A673 (cell line): ENCODE measurements at regions not wholly inside any gene's neighbourhood (a gene's known extent, or its start where the extent isn't known, plus 50 kb on each side); places are given as distances from the start of the nearest gene placed in this dataset.
A peak's percentile ranks its signal among the peaks of the same experiment; 100 is the strongest.

ENCODE experiments used
- BruUV-seq: library from RNA; stranded (reverse); fragments of 400-500 nt; replicated peaks from 2 replicates; lab custom pipeline; 2021; lab: Mats Ljungman, UMichigan
- CTCF ChIA-PET: fragments of 300-600 bp; sonication (Branson Sonifier 250); formaldehyde crosslinking; loops from one replicate; lab custom pipeline; 2022; ENCODE audit warnings: antibody characterized with exemption; lab: Charles Lee
- POLR2A ChIA-PET: fragments of 300-600 bp; sonication (Branson Sonifier 250); formaldehyde crosslinking; loops from one replicate; lab custom pipeline; 2022; ENCODE audit warnings: antibody characterized with exemption; ENCODE audit not compliant: low non-redundant PET; lab: Charles Lee
- DNase-seq: peaks from one replicate; pipeline ENCODE4 v3.0.0-alpha.2; 2015; ENCODE audit warnings: low spot score
- H3K27ac ChIP-seq: fragments of 200-600 bp; sonication (generic); 2 replicates; pipeline ENCODE4 v1.5.1; 2016; ENCODE audit warnings: mixed run types, low read depth, mild to moderate bottlenecking, mixed read lengths, antibody characterized with exemption, low read length; ENCODE audit not compliant: poor library complexity, severe bottlenecking
- H3K27me3 ChIP-seq: fragments of 200-600 bp; sonication (generic); replicated peaks from 2 replicates; pipeline ENCODE4 v1.6.1; 2017; ENCODE audit warnings: mixed run types, low read depth, mild to moderate bottlenecking, mixed read lengths, antibody characterized with exemption, low read length; ENCODE audit not compliant: insufficient read depth, poor library complexity
- H3K36me3 ChIP-seq: fragments of 200-600 bp; sonication (generic); 2 replicates; pipeline ENCODE4 v1.6.1; 2016; ENCODE audit warnings: mixed run types, mild to moderate bottlenecking, mixed read lengths, antibody characterized with exemption, low read length; ENCODE audit not compliant: insufficient read depth, poor library complexity, severe bottlenecking
- H3K4me1 ChIP-seq: fragments of 200-600 bp; sonication (generic); 2 replicates; pipeline ENCODE4 v1.6.1; 2017; ENCODE audit warnings: mixed run types, mild to moderate bottlenecking, mixed read lengths, antibody characterized with exemption, low read length; ENCODE audit not compliant: insufficient read depth, poor library complexity, severe bottlenecking
- H3K4me3 ChIP-seq: fragments of 200-600 bp; sonication (generic); 2 replicates; pipeline ENCODE4 v1.5.1; 2016; ENCODE audit warnings: low read depth, mixed run types, mild to moderate bottlenecking, mixed read lengths, low read length; ENCODE audit not compliant: poor library complexity, severe bottlenecking
- H3K9me3 ChIP-seq: fragments of 200-600 bp; sonication (generic); 2 replicates; pipeline ENCODE4 v1.6.1; 2016; ENCODE audit warnings: mixed run types, low read depth, mild to moderate bottlenecking, mixed read lengths, antibody characterized with exemption, low read length; ENCODE audit not compliant: poor library complexity, severe bottlenecking
- CTCF ChIP-seq: fragments of 300-800, 200-600 bp; sonication (generic); conservative IDR thresholded peaks from 2 replicates; pipeline ENCODE4 v1.5.1; 2017; ENCODE audit warnings: low read depth, mild to moderate bottlenecking, antibody characterized with exemption, low read length, moderate library complexity, mixed read lengths
- EZH2 ChIP-seq: fragments of 200-600 bp; sonication (generic); IDR thresholded peaks from 2 replicates; pipeline ENCODE4 v1.6.1; 2017; ENCODE audit warnings: borderline replicate concordance, low read depth, mild to moderate bottlenecking, mixed read lengths, antibody characterized with exemption, low read length; ENCODE audit not compliant: poor library complexity, severe bottlenecking
- intact Hi-C: fragments of 100-400 bp; cut with micrococcal nuclease; formaldehyde crosslinking; loops from one replicate; pipeline ENCODE4 v1.10.0; 2022; ENCODE audit not compliant: unreplicated experiment

GRCh38 chr20:7094438-7094997, 327.0 kb downstream of the BMP2 start:
- DNase-seq: peak; percentile 65
- POLR2A ChIA-PET: no interaction called here
- TF ChIP-seq EZH2 (no peak), CTCF (peak; percentile 61)

GRCh38 chr20:7106910-7107309, 339.4 kb downstream of the BMP2 start:
- Histone ChIP-seq H3K27me3 (no peaks in the 10 kb centered on the region), H3K9me3 (no peaks in the 10 kb centered on the region), H3K27ac (no peak overlapping the region), H3K4me1 (no peaks in the 10 kb centered on the region), H3K4me3 (no peak overlapping the region), H3K36me3 (no peaks in the 10 kb centered on the region)
- DNase-seq: no peak
- no TSS peak for BruUV-seq
- TF ChIP-seq CTCF: no peak
- no peak for TF ChIP-seq EZH2
- POLR2A ChIA-PET: no interaction called here
- intact Hi-C loops: no loop called here
- CTCF ChIA-PET: no interaction called here

More at GRCh38 chr20:7094438-7094997, 327.0 kb downstream of the BMP2 start:
- no peaks in the 10 kb centered on the region for H3K9me3 ChIP-seq
- intact Hi-C loops: no loop called here
- no TSS peak for BruUV-seq
- no peaks in the 10 kb centered on the region for H3K4me1 ChIP-seq
- H3K36me3 ChIP-seq: no peaks in the 10 kb centered on the region
- H3K27me3 ChIP-seq: no peaks in the 10 kb centered on the region
- H3K4me3 ChIP-seq: no peak overlapping the region
- H3K27ac ChIP-seq: no peak overlapping the region
- CTCF ChIA-PET: no interaction called here

GRCh38 chr20:7108929-7109328, 341.4 kb downstream of the BMP2 start:
- no peak overlapping the region for H3K27ac ChIP-seq
- TF ChIP-seq EZH2 (no peak), CTCF (no peak)
- H3K4me1 ChIP-seq: no peaks in the 10 kb centered on the region
- POLR2A ChIA-PET: no interaction called here
- DNase-seq: no peak
- CTCF ChIA-PET: no interaction called here
- no peaks in the 10 kb centered on the region for H3K36me3 ChIP-seq
- no peak overlapping the region for H3K4me3 ChIP-seq
- no peaks in the 10 kb centered on the region for H3K27me3 ChIP-seq
- H3K9me3 ChIP-seq: no peaks in the 10 kb centered on the region
- no TSS peak for BruUV-seq
- intact Hi-C loops: no loop called here
